NOMO-1 (cell line): ENCODE measurements at regions not wholly inside any gene's neighbourhood (a gene's known extent, or its start where the extent isn't known, plus 50 kb on each side); places are given as distances from the start of the nearest gene placed in this dataset.

ENCODE experiments used
- DNase-seq, 2 experiments: peaks; one replicate each; lab custom pipeline; 2025; ENCODE audit not compliant: unreplicated experiment in 2 of 2; lab: John Stamatoyannopoulos, UW

- no peak for DNase-seq
Measured at GRCh38 chr2:9106338-9107167, 100.1 kb upstream of the ASAP2 start.

DNA sequence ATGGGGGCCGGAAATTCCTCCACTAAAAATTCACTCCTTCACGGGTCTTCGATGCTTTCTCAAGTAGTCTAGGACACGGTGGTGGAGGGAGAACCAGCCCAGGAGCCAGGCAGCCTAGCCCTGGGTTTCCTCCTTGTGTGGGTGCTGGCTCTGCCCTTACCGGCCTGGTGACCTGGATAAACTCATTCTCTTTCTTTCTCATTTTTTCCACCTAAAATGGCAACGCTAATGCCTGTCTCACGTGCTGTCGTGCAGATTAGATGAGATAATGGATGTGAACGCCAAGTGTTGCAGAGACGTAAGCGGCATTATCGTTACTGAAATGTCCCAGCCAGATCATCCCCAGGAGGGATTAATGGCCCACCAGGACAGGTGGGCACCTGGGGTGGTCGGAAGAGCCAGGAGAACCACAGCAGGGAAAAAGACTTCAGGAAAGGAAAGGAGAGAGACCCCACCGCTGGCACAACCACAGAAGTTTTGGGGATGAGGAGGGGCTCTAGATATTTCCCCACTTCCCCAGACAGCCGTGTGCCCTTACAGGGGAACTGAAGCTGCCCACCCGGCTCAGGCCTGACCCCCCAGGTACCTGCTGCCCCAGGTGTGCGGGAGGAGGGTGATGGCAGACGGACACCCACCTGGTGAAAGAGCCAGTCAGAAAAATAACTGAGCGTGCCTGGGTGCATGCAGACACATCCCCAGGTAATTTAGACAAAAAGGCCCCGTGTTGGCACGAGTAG is 100.8 kb upstream of the ASAP2 start:
- no peak for DNase-seq

GRCh38 chr2:9103663-9104277 is 100.3 kb upstream of the MBOAT2 start:
- no peak for DNase-seq

GRCh38 chr2:9102861-9103662 is 99.6 kb upstream of the MBOAT2 start:
- no peak for DNase-seq

DNA sequence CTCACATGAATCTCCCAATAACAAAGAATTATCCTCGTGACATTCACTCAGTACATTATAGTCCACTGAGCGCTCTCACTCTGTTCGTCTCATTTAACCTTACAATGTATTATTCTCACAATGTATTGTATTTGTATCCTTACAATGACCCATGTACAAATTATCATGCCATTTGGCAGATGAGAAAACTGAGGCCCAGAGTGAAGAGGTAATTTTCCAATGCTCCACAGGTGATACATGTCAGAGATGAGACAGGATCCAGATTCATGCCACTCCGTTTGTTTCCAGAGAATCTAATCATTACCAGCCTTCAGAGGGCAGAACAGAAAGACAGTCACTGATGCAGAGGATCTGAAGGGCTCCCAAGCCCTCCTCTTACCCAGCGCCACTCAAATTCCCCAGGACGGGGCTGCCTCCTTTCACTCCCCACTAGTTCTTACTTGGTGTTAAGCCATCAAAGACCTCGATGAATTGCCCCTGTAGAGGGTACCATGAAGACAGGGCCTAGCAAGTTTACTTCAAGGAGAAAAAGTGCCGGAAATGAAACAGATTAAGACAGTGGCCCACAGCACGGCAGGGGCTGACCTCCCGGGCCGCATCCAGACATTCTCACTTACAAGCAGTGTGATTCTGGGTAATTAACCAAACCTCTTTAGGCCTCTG is 98.4 kb upstream of the MBOAT2 start:
- no peak for DNase-seq

GRCh38 chr2:9100080-9100876 is 96.8 kb upstream of the MBOAT2 start:
- no peak for DNase-seq

GRCh38 chr2:9099341-9099751 is 95.9 kb upstream of the MBOAT2 start:
- no peak for DNase-seq

DNA sequence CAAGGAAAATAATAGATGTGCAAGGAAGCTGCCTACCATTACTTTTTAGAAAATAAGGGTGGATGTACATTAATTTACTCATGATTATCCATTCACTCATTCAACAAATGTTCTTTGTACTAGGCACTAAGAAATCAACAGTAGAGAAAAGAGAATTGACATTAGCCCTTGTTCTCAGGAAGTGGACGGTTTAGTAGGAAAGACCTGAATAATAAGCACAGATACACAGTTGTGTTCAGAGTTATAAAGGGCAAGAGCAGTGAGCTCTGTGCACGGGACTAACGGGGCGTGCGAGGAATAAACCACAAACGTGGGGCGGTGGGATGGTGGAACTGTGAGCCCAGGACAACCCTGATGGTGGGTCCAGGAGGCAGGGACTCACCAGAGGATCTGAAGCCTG is 94.4 kb upstream of the MBOAT2 start:
- DNase-seq = no peak

DNA sequence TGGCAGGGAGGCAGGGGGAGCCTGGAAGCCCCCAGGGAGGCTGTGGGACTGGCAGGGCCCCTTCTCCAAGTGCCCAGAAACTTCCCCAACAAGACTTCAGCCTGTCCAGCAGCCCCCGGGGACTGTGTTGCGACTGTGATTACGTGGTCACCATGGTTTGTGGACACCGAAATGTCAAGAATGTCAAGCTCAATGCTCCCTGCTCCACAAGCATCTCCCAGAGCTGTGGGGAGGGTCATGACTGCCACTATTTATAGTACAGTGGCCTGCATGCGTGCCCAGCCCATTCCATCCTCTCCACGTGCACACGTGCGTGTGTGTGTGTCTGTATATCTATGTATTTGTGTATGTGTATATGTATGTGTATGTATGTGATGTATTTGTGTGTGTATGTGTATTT is 93.8 kb upstream of the MBOAT2 start:
- no peak for DNase-seq

DNA sequence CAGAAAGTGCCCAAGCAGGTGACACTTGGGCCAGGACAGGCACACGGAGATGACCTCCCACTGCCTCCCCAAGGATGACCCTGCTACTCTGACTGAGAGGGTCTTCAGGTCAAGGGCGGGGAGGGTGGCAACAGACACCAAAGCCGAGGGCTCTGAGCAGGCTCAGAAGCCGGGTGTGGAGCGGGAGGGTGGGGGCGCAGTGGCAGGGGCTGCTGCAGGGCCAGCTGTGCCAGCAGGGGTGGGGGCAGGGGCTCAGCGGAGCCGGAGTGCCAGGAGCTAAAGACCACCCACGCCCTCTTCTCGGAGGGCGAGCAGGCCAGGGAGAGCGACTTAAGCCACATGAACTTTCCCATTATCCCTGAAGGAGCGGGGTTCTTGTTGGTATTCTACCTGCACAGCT is 93.3 kb upstream of the MBOAT2 start:
- no peak for DNase-seq

GRCh38 chr2:9095690-9096089 is 92.2 kb upstream of the MBOAT2 start:
- DNase-seq = peak in 1 of 2 experiments; percentile 10

DNA sequence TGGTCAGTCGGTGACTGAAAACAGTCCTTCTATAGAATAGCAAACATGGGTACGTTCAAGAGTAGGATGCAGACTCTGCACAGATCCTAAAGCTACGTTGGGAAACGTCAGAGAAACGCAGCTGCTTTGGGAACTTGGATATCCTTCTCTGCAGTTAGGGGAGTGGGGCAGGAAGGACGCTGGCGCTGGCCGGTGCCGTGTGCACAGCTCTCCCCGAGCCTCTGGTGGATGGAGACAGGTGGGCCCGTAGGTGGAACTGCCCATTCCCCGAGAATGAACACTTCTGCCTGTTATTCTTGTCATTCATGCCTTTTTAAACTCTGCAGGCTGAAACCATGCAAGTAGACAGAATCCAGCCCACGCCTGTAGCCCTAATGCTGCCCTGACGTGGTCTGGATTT is 91.7 kb upstream of the MBOAT2 start:
- DNase-seq = no peak

GRCh38 chr2:9094117-9094516 is 90.6 kb upstream of the MBOAT2 start:
- no peak for DNase-seq

- no peak for DNase-seq
Measured at GRCh38 chr2:9093324-9093723, 89.8 kb upstream of the MBOAT2 start.

DNA sequence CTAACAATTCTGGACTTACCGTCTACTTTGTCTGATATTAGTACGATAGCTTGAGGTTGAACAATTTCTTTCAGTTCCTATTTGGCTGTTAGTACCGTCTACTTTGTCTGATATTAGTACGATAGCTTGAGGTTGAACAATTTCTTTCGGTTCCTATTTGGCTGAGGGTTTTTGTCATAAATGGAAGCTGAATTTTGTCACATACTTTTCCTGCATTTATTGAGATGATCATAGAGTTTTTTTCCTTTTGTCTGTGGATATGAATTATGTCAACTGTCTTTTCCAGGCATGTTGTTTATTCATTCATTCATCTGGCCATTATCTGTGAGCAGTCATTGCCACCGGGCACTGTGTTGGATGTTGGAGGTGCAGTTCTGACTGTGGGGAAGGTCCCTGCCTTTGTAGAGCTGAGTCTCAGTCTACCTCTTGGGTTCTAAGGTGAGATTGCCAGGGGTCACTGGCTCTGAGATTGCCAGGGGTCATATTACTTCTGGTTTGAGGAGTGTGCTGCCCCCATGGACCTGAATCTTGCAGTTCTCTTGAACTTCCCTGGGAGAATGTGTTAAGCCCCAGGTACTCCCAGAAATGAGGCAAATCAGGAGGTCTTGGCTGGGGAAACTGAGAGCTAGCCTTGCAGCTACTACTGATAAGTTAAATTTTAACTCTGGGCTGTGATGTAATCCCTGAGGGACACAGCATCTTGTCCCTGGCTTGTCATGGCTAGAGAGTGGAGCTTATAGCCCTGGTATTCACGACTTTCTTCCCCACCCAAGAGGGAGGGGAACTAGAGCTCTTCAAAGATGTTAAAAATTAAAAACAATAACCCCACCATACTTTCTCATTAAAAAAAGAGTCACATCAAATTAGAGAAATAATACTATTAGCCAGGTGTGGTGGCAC is 89.1 kb upstream of the MBOAT2 start:
- peak; percentile 29 to 62 for DNase-seq

GRCh38 chr2:9091811-9092210 is 88.3 kb upstream of the MBOAT2 start:
- no peak for DNase-seq

GRCh38 chr2:9089831-9090230 is 86.3 kb upstream of the MBOAT2 start:
- DNase-seq = no peak

DNA sequence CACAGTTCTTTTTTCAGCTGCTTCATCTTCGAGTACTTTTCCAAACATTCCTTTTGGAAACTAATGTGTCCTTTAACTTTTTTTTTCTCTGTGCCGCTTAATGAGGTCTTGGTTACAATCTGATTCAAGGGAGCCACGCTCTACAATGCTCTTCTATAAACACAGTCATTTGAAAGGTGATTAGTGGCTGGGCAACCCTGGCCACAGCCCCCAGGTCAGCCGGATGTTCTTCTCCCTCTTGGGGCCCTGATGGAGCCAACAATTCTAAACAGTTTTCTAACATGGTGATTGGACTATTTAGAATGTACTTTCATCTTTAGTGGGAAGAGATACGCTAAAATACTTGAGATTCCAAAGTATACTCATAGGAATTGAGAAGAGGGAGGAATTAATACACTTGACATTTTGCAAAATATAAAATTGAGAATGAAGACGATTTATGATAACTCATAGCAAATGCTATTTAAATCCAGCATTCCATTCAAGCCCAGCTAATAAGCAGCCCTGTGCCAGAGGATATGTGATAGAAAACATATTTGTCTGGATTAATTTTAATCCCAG is 83.7 kb upstream of the MBOAT2 start:
- DNase-seq = no peak
